PC-9 (cell line): ENCODE measurements at regions not wholly inside any gene's neighbourhood (a gene's known extent, or its start where the extent isn't known, plus 50 kb on each side); places are given as distances from the start of the nearest gene placed in this dataset.
"Not testable (repeated sequence)": the region's sequence is repeated elsewhere in the genome, so short reads cannot be mapped to it uniquely, and the experiment has no call there.

Experiments
- CTCF ChIP-seq: fragments of 200-600 bp; sonication (generic); conservative IDR thresholded peaks from 2 replicates; pipeline ENCODE4 v1.6.1; 2017; ENCODE audit warnings: mixed run types, antibody characterized with exemption, mild to moderate bottlenecking, moderate library complexity
- EZH2 ChIP-seq: fragments of 200-600 bp; sonication (generic); IDR thresholded peaks from 2 replicates; pipeline ENCODE4 v1.8.0; 2017; ENCODE audit warnings: antibody characterized with exemption, low read depth

- not testable (repeated sequence) for TF ChIP-seq CTCF, EZH2
Measured at GRCh38 chr20:1730981-1731711, 73.6 kb upstream of the SIRPG start.
